ENCODE measurements at regions not wholly inside any gene's neighbourhood (a gene's known extent, or its start where the extent isn't known, plus 50 kb on each side); places are given as distances from the start of the nearest gene placed in this dataset.

- H3K27me3 Mint-ChIP-seq (ENCODE audit: insufficient read depth, low read depth, poor library complexity) = no peaks in the 10 kb centered on the region
- H3K9me3 Mint-ChIP-seq = no peaks in the 10 kb centered on the region; the same call in 2 of the 3 replicates
- Histone ChIP-seq H3K4me1 (ENCODE audit: insufficient read depth) (no peaks in the 10 kb centered on the region), H3K4me2 (no peak overlapping the region), H3F3A (replicated peaks; ENCODE audit: low read depth) (no peaks in the 10 kb centered on the region), H3K27ac (ENCODE audit: low read depth) (no peak overlapping the region), H3K4me3 (no peak overlapping the region), H3K9me2 (ENCODE audit: insufficient read depth) (no peaks in the 10 kb centered on the region; the same call in 1 of the 2 replicates), H3K79me2 (replicated peaks; ENCODE audit: insufficient read depth) (no peaks in the 10 kb centered on the region), H3K36me3 (ENCODE audit: insufficient read depth) (no peaks in the 10 kb centered on the region), H4K20me1 (replicated peaks; ENCODE audit: insufficient read depth) (no peaks in the 10 kb centered on the region), H2AFZ (no peak overlapping the region), H3K27me3 (ENCODE audit: insufficient read depth) (no peaks in the 10 kb centered on the region)
- H3K4me3 Mint-ChIP-seq = no peak overlapping the region
- ATAC-seq (no peak), DNase-seq (ENCODE audit: low spot score) (no peak)
- no peaks in the 10 kb centered on the region for H3K4me1 Mint-ChIP-seq
- H3K36me3 Mint-ChIP-seq (ENCODE audit: low read depth) = no peaks in the 10 kb centered on the region
- TF ChIP-seq ZNF114 (CRISPR knock-in tag; IDR thresholded peaks at IDR 0.05) (no peak), REST (IDR thresholded peaks at IDR 0.05; ENCODE audit: unreplicated experiment) (no peak), ETS1 (IDR thresholded peaks at IDR 0.05) (no peak), CREB1 (CRISPR knock-in tag; IDR thresholded peaks at IDR 0.05; ENCODE audit: low read depth) (no peak), STAT1 (IDR thresholded peaks at IDR 0.05; ENCODE audit: unreplicated experiment) (no peak), ZNF331 (CRISPR knock-in tag; IDR thresholded peaks at IDR 0.05; ENCODE audit: low read depth) (no peak), JUNB (IDR thresholded peaks at IDR 0.05; ENCODE audit: unreplicated experiment) (no peak), EZH2phosphoT487 (IDR thresholded peaks at IDR 0.05; ENCODE audit: unreplicated experiment) (no peak), ZNF462 (CRISPR knock-in tag; IDR thresholded peaks at IDR 0.05) (no peak)
- no peak overlapping the region for H3K27ac Mint-ChIP-seq
These were observed 436.4 kb upstream of the ST6GAL2 start for GRCh38 chr2:107322416-107322815.
